GM23338 (cell line): ENCODE measurements at regions not wholly inside any gene's neighbourhood (a gene's known extent, or its start where the extent isn't known, plus 50 kb on each side); places are given as distances from the start of the nearest gene placed in this dataset.

Experiments
- ATAC-seq: fragments of 200-7000 bp; cut with Tn5 transposase; 3 replicates; pipeline ENCODE4 v1.9.1; 2020
- DNase-seq: peaks from one replicate; pipeline ENCODE4 v3.0.0-alpha.2; 2015; ENCODE audit warnings: low spot score
- H2AFZ ChIP-seq: fragments of 200-600 bp; sonication (generic); 2 replicates; pipeline ENCODE4 v1.8.0; 2016; ENCODE audit warnings: antibody characterized with exemption, mild to moderate bottlenecking, moderate library complexity
- H3F3A ChIP-seq: fragments of 200-600 bp; sonication (generic); replicated peaks from 2 replicates; pipeline ENCODE4 v1.8.0; 2017; ENCODE audit warnings: antibody characterized with exemption, mixed run types, low read depth
- H3K27ac ChIP-seq: fragments of 200-600 bp; sonication (generic); 2 replicates; pipeline ENCODE4 v1.6.1; 2016; ENCODE audit warnings: low read depth
- H3K27me3 ChIP-seq: fragments of 200-600 bp; sonication (generic); 2 replicates; pipeline ENCODE4 v1.8.0; 2016; ENCODE audit warnings: mild to moderate bottlenecking, mixed run types, moderate library complexity; ENCODE audit not compliant: insufficient read depth
- H3K36me3 ChIP-seq: fragments of 200-600 bp; sonication (generic); 2 replicates; pipeline ENCODE4 v1.8.0; 2016; ENCODE audit warnings: mild to moderate bottlenecking; ENCODE audit not compliant: insufficient read depth
- H3K4me1 ChIP-seq: fragments of 200-600 bp; sonication (generic); 2 replicates; pipeline ENCODE4 v1.8.0; 2016; ENCODE audit warnings: mild to moderate bottlenecking, moderate library complexity; ENCODE audit not compliant: insufficient read depth
- H3K4me2 ChIP-seq: fragments of 200-600 bp; sonication (generic); 2 replicates; pipeline ENCODE4 v1.7.1; 2017; ENCODE audit warnings: mixed run types
- H3K4me3 ChIP-seq: fragments of 200-600 bp; sonication (generic); 2 replicates; pipeline ENCODE4 v1.6.1; 2016; ENCODE audit warnings: mixed run types
- H3K79me2 ChIP-seq: fragments of 200-600 bp; sonication (generic); replicated peaks from 2 replicates; pipeline ENCODE4 v1.8.0; 2017; ENCODE audit warnings: mild to moderate bottlenecking; ENCODE audit not compliant: insufficient read depth
- H3K9me2 ChIP-seq: fragments of 200-600 bp; sonication (generic); 2 replicates; pipeline ENCODE4 v1.8.0; 2017; ENCODE audit not compliant: insufficient read depth
- H4K20me1 ChIP-seq: fragments of 200-600 bp; sonication (generic); replicated peaks from 2 replicates; pipeline ENCODE4 v1.8.0; 2017; ENCODE audit warnings: mild to moderate bottlenecking; ENCODE audit not compliant: insufficient read depth
- H3K27ac Mint-ChIP-seq: 2 replicates; pipeline ENCODE4 v1.8.0; 2020; ENCODE audit warnings: inconsistent platforms, mild to moderate bottlenecking, moderate library complexity, mixed read lengths
- H3K27me3 Mint-ChIP-seq: 3 replicates; pipeline ENCODE4 v1.8.0; 2022; ENCODE audit warnings: low read depth, mild to moderate bottlenecking, moderate library complexity, mixed read lengths, inconsistent platforms; ENCODE audit not compliant: insufficient read depth, poor library complexity
- H3K36me3 Mint-ChIP-seq: 3 replicates; pipeline ENCODE4 v1.8.0; 2021; ENCODE audit warnings: low read depth, mild to moderate bottlenecking, inconsistent platforms, moderate library complexity, mixed read lengths
- H3K4me1 Mint-ChIP-seq: 3 replicates; pipeline ENCODE4 v1.8.0; 2020; ENCODE audit warnings: mild to moderate bottlenecking, inconsistent platforms, mixed read lengths
- H3K4me3 Mint-ChIP-seq: 3 replicates; pipeline ENCODE4 v1.8.0; 2021; ENCODE audit warnings: moderate library complexity, mild to moderate bottlenecking, inconsistent platforms, mixed read lengths
- H3K9me3 Mint-ChIP-seq: 3 replicates; pipeline ENCODE4 v1.8.0; 2020; ENCODE audit warnings: moderate library complexity, mild to moderate bottlenecking, inconsistent platforms, mixed read lengths
- JUNB ChIP-seq: IDR thresholded peaks from one replicate; pipeline ENCODE4 v1.6.1; 2016; ENCODE audit warnings: antibody characterized with exemption; ENCODE audit not compliant: unreplicated experiment
- NANOG ChIP-seq: IDR thresholded peaks from 2 replicates; pipeline ENCODE4 v1.6.1; 2016; ENCODE audit warnings: antibody characterized with exemption, borderline replicate concordance
- POLR2AphosphoS5 ChIP-seq: IDR thresholded peaks from 2 replicates; pipeline ENCODE4 v1.6.1; 2016; ENCODE audit warnings: antibody characterized with exemption, low read depth
- STAT1 ChIP-seq: IDR thresholded peaks from one replicate; pipeline ENCODE4 v1.6.1; 2016; ENCODE audit warnings: antibody characterized with exemption; ENCODE audit not compliant: unreplicated experiment
- ZNF114 ChIP-seq: fragments of 250-450 bp; sonication (Bioruptor Pico); IDR thresholded peaks from 2 replicates; pipeline ENCODE4 v1.5.0; 2020; ENCODE audit warnings: mild to moderate bottlenecking, moderate library complexity
- ZNF331 ChIP-seq: fragments of 250-450 bp; sonication (Bioruptor Pico); IDR thresholded peaks from 2 replicates; pipeline ENCODE4 v1.5.0; 2020; ENCODE audit warnings: low read depth, mild to moderate bottlenecking, moderate library complexity
- ZNF462 ChIP-seq: fragments of 250-450 bp; sonication (Bioruptor Pico); IDR thresholded peaks from 2 replicates; pipeline ENCODE4 v1.5.0; 2020; ENCODE audit warnings: mild to moderate bottlenecking, moderate library complexity
- TF ChIP-seq, protein P1 (sequence below): IDR thresholded peaks from 2 replicates; pipeline ENCODE4 v1.6.1; 2016; ENCODE audit warnings: antibody characterized with exemption
- TF ChIP-seq, protein P2 (sequence below): IDR thresholded peaks from one replicate; pipeline ENCODE4 v1.6.1; 2018; ENCODE audit warnings: antibody characterized with exemption; ENCODE audit not compliant: unreplicated experiment
- TF ChIP-seq, protein P3 (sequence below), 2 experiments: fragments of 200-600 bp in 1 of 2; sonication (generic) in 1 of 2; conservative IDR thresholded peaks; 2 replicates each; pipeline versions ENCODE4 v1.5.1 to v1.6.1; 2016 to 2017; ENCODE audit warnings: antibody characterized with exemption in 2 of 2, low read depth in 2 of 2, mild to moderate bottlenecking in 2 of 2, moderate library complexity in 1 of 2

GRCh38 chr6:82441047-82441855 is 77.6 kb downstream of the TPBG start (continued):
- TF ChIP-seq ZNF462 (CRISPR knock-in tag) (no peak), STAT1 (no peak), ZNF114 (no peak)
- TF ChIP-seq, protein P1, sequence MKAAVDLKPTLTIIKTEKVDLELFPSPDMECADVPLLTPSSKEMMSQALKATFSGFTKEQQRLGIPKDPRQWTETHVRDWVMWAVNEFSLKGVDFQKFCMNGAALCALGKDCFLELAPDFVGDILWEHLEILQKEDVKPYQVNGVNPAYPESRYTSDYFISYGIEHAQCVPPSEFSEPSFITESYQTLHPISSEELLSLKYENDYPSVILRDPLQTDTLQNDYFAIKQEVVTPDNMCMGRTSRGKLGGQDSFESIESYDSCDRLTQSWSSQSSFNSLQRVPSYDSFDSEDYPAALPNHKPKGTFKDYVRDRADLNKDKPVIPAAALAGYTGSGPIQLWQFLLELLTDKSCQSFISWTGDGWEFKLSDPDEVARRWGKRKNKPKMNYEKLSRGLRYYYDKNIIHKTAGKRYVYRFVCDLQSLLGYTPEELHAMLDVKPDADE = no peak

GRCh38 chr6:82442061-82442719 is 78.6 kb downstream of the TPBG start:
- H3K36me3 ChIP-seq = no peaks in the 10 kb centered on the region
- H3K4me3 ChIP-seq = no peak overlapping the region
- Mint-ChIP-seq H3K4me3 (no peak overlapping the region), H3K27ac (no peak overlapping the region), H3K4me1 (no peaks in the 10 kb centered on the region), H3K36me3 (no peaks in the 10 kb centered on the region), H3K9me3 (no peaks in the 10 kb centered on the region), H3K27me3 (peaks cover 2% of the 10 kb centered on the region)
- DNase-seq (no peak), ATAC-seq (no peak)
- no peak overlapping the region for H3K4me2 ChIP-seq
- H2AFZ ChIP-seq = no peak overlapping the region
- no peaks in the 10 kb centered on the region for H3F3A ChIP-seq
- H3K79me2 ChIP-seq = no peaks in the 10 kb centered on the region
- no peak overlapping the region for H3K27ac ChIP-seq
- no peaks in the 10 kb centered on the region for H4K20me1 ChIP-seq
- H3K27me3 ChIP-seq = no peaks in the 10 kb centered on the region
- TF ChIP-seq ZNF114 = no peak
- TF ChIP-seq, protein P2, sequence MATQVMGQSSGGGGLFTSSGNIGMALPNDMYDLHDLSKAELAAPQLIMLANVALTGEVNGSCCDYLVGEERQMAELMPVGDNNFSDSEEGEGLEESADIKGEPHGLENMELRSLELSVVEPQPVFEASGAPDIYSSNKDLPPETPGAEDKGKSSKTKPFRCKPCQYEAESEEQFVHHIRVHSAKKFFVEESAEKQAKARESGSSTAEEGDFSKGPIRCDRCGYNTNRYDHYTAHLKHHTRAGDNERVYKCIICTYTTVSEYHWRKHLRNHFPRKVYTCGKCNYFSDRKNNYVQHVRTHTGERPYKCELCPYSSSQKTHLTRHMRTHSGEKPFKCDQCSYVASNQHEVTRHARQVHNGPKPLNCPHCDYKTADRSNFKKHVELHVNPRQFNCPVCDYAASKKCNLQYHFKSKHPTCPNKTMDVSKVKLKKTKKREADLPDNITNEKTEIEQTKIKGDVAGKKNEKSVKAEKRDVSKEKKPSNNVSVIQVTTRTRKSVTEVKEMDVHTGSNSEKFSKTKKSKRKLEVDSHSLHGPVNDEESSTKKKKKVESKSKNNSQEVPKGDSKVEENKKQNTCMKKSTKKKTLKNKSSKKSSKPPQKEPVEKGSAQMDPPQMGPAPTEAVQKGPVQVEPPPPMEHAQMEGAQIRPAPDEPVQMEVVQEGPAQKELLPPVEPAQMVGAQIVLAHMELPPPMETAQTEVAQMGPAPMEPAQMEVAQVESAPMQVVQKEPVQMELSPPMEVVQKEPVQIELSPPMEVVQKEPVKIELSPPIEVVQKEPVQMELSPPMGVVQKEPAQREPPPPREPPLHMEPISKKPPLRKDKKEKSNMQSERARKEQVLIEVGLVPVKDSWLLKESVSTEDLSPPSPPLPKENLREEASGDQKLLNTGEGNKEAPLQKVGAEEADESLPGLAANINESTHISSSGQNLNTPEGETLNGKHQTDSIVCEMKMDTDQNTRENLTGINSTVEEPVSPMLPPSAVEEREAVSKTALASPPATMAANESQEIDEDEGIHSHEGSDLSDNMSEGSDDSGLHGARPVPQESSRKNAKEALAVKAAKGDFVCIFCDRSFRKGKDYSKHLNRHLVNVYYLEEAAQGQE = no peak
- no peak for TF ChIP-seq JUNB
- TF ChIP-seq POLR2AphosphoS5 = no peak
- TF ChIP-seq ZNF331 (CRISPR knock-in tag) = no peak
- TF ChIP-seq, protein P3, sequence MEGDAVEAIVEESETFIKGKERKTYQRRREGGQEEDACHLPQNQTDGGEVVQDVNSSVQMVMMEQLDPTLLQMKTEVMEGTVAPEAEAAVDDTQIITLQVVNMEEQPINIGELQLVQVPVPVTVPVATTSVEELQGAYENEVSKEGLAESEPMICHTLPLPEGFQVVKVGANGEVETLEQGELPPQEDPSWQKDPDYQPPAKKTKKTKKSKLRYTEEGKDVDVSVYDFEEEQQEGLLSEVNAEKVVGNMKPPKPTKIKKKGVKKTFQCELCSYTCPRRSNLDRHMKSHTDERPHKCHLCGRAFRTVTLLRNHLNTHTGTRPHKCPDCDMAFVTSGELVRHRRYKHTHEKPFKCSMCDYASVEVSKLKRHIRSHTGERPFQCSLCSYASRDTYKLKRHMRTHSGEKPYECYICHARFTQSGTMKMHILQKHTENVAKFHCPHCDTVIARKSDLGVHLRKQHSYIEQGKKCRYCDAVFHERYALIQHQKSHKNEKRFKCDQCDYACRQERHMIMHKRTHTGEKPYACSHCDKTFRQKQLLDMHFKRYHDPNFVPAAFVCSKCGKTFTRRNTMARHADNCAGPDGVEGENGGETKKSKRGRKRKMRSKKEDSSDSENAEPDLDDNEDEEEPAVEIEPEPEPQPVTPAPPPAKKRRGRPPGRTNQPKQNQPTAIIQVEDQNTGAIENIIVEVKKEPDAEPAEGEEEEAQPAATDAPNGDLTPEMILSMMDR (conservative IDR thresholded peaks at IDR 0.05; ENCODE audit: low read depth in 2 of 2) = no peak
- no peak for TF ChIP-seq STAT1
- no peak for TF ChIP-seq NANOG
- H3K4me1 ChIP-seq = no peaks in the 10 kb centered on the region
- no peaks in the 10 kb centered on the region for H3K9me2 ChIP-seq
